ENCODE measurements at regions not wholly inside any gene's neighbourhood (a gene's known extent, or its start where the extent isn't known, plus 50 kb on each side); places are given as distances from the start of the nearest gene placed in this dataset.

- TF ChIP-seq, protein P1, sequence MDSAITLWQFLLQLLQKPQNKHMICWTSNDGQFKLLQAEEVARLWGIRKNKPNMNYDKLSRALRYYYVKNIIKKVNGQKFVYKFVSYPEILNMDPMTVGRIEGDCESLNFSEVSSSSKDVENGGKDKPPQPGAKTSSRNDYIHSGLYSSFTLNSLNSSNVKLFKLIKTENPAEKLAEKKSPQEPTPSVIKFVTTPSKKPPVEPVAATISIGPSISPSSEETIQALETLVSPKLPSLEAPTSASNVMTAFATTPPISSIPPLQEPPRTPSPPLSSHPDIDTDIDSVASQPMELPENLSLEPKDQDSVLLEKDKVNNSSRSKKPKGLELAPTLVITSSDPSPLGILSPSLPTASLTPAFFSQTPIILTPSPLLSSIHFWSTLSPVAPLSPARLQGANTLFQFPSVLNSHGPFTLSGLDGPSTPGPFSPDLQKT (CRISPR knock-in tag; IDR thresholded peaks at IDR 0.05; ENCODE audit: borderline replicate concordance): no peak
These were observed 132.2 kb downstream of the KLF13 start (continued) for GRCh38 chr15:31458596-31459399.

- Histone ChIP-seq H3K79me2 (ENCODE audit: insufficient read depth, low read length) (no peaks in the 10 kb centered on the region), H3K4me2 (ENCODE audit: low read depth, low read length) (no peak overlapping the region), H3K9ac (ENCODE audit: insufficient read depth, low read depth, low read length) (no peak overlapping the region), H3K4me1 (ENCODE audit: insufficient read depth, low read length) (no peaks in the 10 kb centered on the region), H2AFZ (ENCODE audit: low read length) (no peak overlapping the region), H3K9me3 (ENCODE audit: low read length) (no peaks in the 10 kb centered on the region), H3K36me3 (replicated peaks in 1 of 2; ENCODE audit: control insufficient read depth in 1 of 2, insufficient read depth in 2 of 2, low read length in 2 of 2) (no peaks in the 10 kb centered on the region), H3K4me3 (replicated peaks in 1 of 3; ENCODE audit: insufficient read depth in 1 of 3, low read depth in 2 of 3, low read length in 3 of 3) (no peak overlapping the region), H3K27ac (ENCODE audit: extremely low read length, insufficient read depth, low read length) (no peak overlapping the region), H3K27me3 (ENCODE audit: control insufficient read depth in 1 of 2, insufficient read depth in 2 of 2, low read length in 2 of 2) (peaks cover 1 to 18% of the 10 kb centered on the region in 2 experiments; a peak in 3 of 5 replicates), H4K20me1 (ENCODE audit: insufficient read depth, low read length) (no peaks in the 10 kb centered on the region)
- CTCF ChIA-PET (ENCODE audit: low intra/inter-chr PET ratio, low total read pairs): no interaction called here
- no peak for FAIRE-seq
- DNase-seq (ENCODE audit: low spot score): no peak
- in situ Hi-C loops (cut with HindIII; ENCODE audit: extremely low pct_ligation_motif_present, low pct_unique_long_range_greater_than_20kb): no loop called here
- no peak for ATAC-seq
- intact Hi-C loops (cut with micrococcal nuclease; ENCODE audit: unreplicated experiment): loop anchor here (10.0 kb wide), 1 partner anchor 1635 kb away; no protein-coding TSS in a partner anchor
- POLR2A ChIA-PET: no interaction called here
- WGBS (ENCODE audit: low lambda C conversion rate): 45% methylated on average over 1 of the region's 1 CpG
- BruUV-seq (replicated peaks): no TSS peak
- TF ChIP-seq ZFP91 (CRISPR knock-in tag; IDR thresholded peaks at IDR 0.05; ENCODE audit: borderline replicate concordance): no peak
- TF ChIP-seq SALL2 (CRISPR knock-in tag; IDR thresholded peaks at IDR 0.05): no peak
- TF ChIP-seq ATF7-NPFF (CRISPR knock-in tag; IDR thresholded peaks at IDR 0.05; ENCODE audit: low read depth): no peak
- TF ChIP-seq PHF8 (CRISPR knock-in tag; IDR thresholded peaks at IDR 0.05): no peak
- no peak for TF ChIP-seq ZNF800 (CRISPR knock-in tag; IDR thresholded peaks at IDR 0.05)
- no peak for TF ChIP-seq HES4 (CRISPR knock-in tag; IDR thresholded peaks at IDR 0.05; ENCODE audit: borderline replicate concordance)
- TF ChIP-seq ZNF382 (CRISPR knock-in tag; IDR thresholded peaks at IDR 0.05; ENCODE audit: borderline replicate concordance): no peak
- no peak for TF ChIP-seq ZNF616 (CRISPR knock-in tag; IDR thresholded peaks at IDR 0.05; ENCODE audit: low read depth)
- TF ChIP-seq, protein P2, sequence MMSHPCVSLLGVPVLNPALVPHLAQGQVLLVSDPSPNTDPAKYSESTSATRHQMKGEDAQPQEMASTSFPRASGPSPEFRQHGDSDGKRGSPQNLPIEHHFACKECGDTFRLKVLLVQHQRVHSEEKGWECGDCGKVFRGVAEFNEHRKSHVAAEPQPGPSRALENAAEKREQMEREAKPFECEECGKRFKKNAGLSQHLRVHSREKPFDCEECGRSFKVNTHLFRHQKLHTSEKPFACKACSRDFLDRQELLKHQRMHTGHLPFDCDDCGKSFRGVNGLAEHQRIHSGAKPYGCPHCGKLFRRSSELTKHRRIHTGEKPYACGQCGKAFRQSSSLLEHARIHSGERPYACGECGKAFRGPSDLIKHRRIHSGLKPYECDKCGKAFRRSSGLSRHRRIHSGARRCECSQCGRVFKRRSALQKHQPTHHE (CRISPR knock-in tag; IDR thresholded peaks at IDR 0.05; ENCODE audit: borderline replicate concordance): no peak
- TF ChIP-seq ZNF766 (CRISPR knock-in tag; IDR thresholded peaks at IDR 0.05; ENCODE audit: borderline replicate concordance): no peak
- no peak for TF ChIP-seq SUZ12 (IDR thresholded peaks at IDR 0.05; ENCODE audit: low read depth, low read length)
- TF ChIP-seq TMF1 (CRISPR knock-in tag; IDR thresholded peaks at IDR 0.05; ENCODE audit: low read depth): no peak
These were observed 132.7 kb downstream of the KLF13 start for GRCh38 chr15:31459400-31459748.

Measured in HepG2 (cell line).